Neural cell (in vitro differentiated cells): ENCODE measurements at regions not wholly inside any gene's neighbourhood (a gene's known extent, or its start where the extent isn't known, plus 50 kb on each side); places are given as distances from the start of the nearest gene placed in this dataset.

ENCODE experiments used
- H2AFZ ChIP-seq: fragments of 200-600, 300-800 bp; sonication (generic), shearing (Covaris generic); 2 replicates; pipeline ENCODE4 v1.6.0; 2014; ENCODE audit warnings: low read depth, mild to moderate bottlenecking, antibody characterized with exemption, low read length, moderate library complexity
- H3F3A ChIP-seq: fragments of 200-600 bp; shearing (Covaris generic); 2 replicates; pipeline ENCODE4 v1.6.1; 2016; ENCODE audit warnings: mild to moderate bottlenecking, moderate library complexity, mixed read lengths, antibody characterized with exemption, low read length; ENCODE audit not compliant: insufficient read depth, poor library complexity, severe bottlenecking
- H3K27ac ChIP-seq: fragments of 200-600, 300-800 bp; sonication (generic), shearing (Covaris generic); 2 replicates; pipeline ENCODE4 v1.5.1; 2014; ENCODE audit warnings: mild to moderate bottlenecking, low read length, moderate library complexity
- H3K27me3 ChIP-seq: fragments of 300-800, 200-600 bp; sonication (generic), shearing (Covaris generic); 2 replicates; pipeline ENCODE4 v1.6.0; 2014; ENCODE audit warnings: mild to moderate bottlenecking, low read depth, low read length, moderate library complexity; ENCODE audit not compliant: insufficient read depth
- H3K36me3 ChIP-seq: fragments of 300-800, 200-600 bp; sonication (generic), shearing (Covaris generic); 2 replicates; pipeline ENCODE4 v1.5.1; 2014; ENCODE audit warnings: mild to moderate bottlenecking, antibody characterized with exemption, low read length, moderate library complexity; ENCODE audit not compliant: insufficient read depth
- H3K4me2 ChIP-seq: fragments of 300-800, 200-600 bp; sonication (generic), shearing (Covaris generic); 2 replicates; pipeline ENCODE4 v1.6.0; 2014; ENCODE audit warnings: mild to moderate bottlenecking, low read length
- H3K4me3 ChIP-seq: fragments of 300-800, 200-600 bp; sonication (generic), shearing (Covaris generic); 2 replicates; pipeline ENCODE4 v1.5.1; 2014; ENCODE audit warnings: mild to moderate bottlenecking, low read length, moderate library complexity
- H3K79me2 ChIP-seq: fragments of 200-600 bp; shearing (Covaris generic); replicated peaks from 2 replicates; pipeline ENCODE4 v1.6.0; 2014; ENCODE audit warnings: mild to moderate bottlenecking, low read length, moderate library complexity; ENCODE audit not compliant: insufficient read depth
- H3K9ac ChIP-seq: fragments of 300-800, 200-600 bp; sonication (generic), shearing (Covaris generic); 2 replicates; pipeline ENCODE4 v1.6.1; 2016; ENCODE audit warnings: mild to moderate bottlenecking, low read length, mixed read lengths
- H3K9me2 ChIP-seq: fragments of 200-600 bp; shearing (Covaris generic); 2 replicates; pipeline ENCODE4 v1.6.1; 2016; ENCODE audit warnings: mild to moderate bottlenecking, low read length, mixed read lengths; ENCODE audit not compliant: insufficient read depth
- H3K9me3 ChIP-seq: fragments of 200-600, 300-800 bp; sonication (generic), shearing (Covaris generic); 2 replicates; pipeline ENCODE4 v1.6.1; 2016; ENCODE audit warnings: mild to moderate bottlenecking, mixed run types, low read length, moderate library complexity, mixed read lengths
- H4K20me1 ChIP-seq: fragments of 200-600 bp; shearing (Covaris generic); 2 replicates; pipeline ENCODE4 v1.6.1; 2016; ENCODE audit warnings: mild to moderate bottlenecking, mixed run types; ENCODE audit not compliant: insufficient read depth
- EP300 ChIP-seq: fragments of 450-650 bp; conservative IDR thresholded peaks from 2 replicates; pipeline ENCODE4 v1.6.1; 2014; ENCODE audit warnings: antibody characterized with exemption, mild to moderate bottlenecking, moderate library complexity; ENCODE audit not compliant: poor library complexity, severe bottlenecking
- EZH2 ChIP-seq: fragments of 200-600, 300-800 bp; shearing (Covaris generic), sonication (generic); IDR thresholded peaks from 2 replicates; pipeline ENCODE4 v1.6.1; 2014; ENCODE audit warnings: antibody characterized with exemption, low read length, borderline replicate concordance, mild to moderate bottlenecking; ENCODE audit not compliant: insufficient read depth, poor library complexity, severe bottlenecking
- MXI1 ChIP-seq: fragments of 450-650 bp; conservative IDR thresholded peaks from 2 replicates; pipeline ENCODE4 v1.6.1; 2014; ENCODE audit warnings: antibody characterized with exemption, mild to moderate bottlenecking; ENCODE audit not compliant: poor library complexity, severe bottlenecking
- POLR2AphosphoS5 ChIP-seq: IDR thresholded peaks from 2 replicates; pipeline ENCODE4 v1.6.1; 2012
- RAD21 ChIP-seq: fragments of 450-650 bp; conservative IDR thresholded peaks from 2 replicates; pipeline ENCODE4 v1.6.1; 2014; ENCODE audit warnings: antibody characterized with exemption, mild to moderate bottlenecking, moderate library complexity
- REST ChIP-seq: IDR thresholded peaks from 2 replicates; pipeline ENCODE4 v1.6.1; 2012; ENCODE audit warnings: borderline replicate concordance
- TF ChIP-seq, protein P1 (sequence below): fragments of 450-650 bp; IDR thresholded peaks from 2 replicates; pipeline ENCODE4 v1.5.1; 2014; ENCODE audit warnings: antibody characterized with exemption, mild to moderate bottlenecking, moderate library complexity; ENCODE audit not compliant: poor library complexity, severe bottlenecking

GRCh38 chr4:33339762-33340161 lies 2619.6 kb downstream of the PCDH7 start:
- no peak overlapping the region for H2AFZ ChIP-seq
- peaks cover 3% of the 10 kb centered on the region for H3K9me3 ChIP-seq
- no peaks in the 10 kb centered on the region for H3K9me2 ChIP-seq
- H3K79me2 ChIP-seq = no peaks in the 10 kb centered on the region
- no peaks in the 10 kb centered on the region for H3F3A ChIP-seq
- no peak overlapping the region for H3K4me2 ChIP-seq
- no peaks in the 10 kb centered on the region for H3K27me3 ChIP-seq
- no peak overlapping the region for H3K9ac ChIP-seq
- H3K4me3 ChIP-seq = no peak overlapping the region
- H3K36me3 ChIP-seq = no peaks in the 10 kb centered on the region
- H4K20me1 ChIP-seq = no peaks in the 10 kb centered on the region
- no peak overlapping the region for H3K27ac ChIP-seq
- TF ChIP-seq EP300 = no peak
- TF ChIP-seq RAD21 = no peak
- TF ChIP-seq, protein P1, sequence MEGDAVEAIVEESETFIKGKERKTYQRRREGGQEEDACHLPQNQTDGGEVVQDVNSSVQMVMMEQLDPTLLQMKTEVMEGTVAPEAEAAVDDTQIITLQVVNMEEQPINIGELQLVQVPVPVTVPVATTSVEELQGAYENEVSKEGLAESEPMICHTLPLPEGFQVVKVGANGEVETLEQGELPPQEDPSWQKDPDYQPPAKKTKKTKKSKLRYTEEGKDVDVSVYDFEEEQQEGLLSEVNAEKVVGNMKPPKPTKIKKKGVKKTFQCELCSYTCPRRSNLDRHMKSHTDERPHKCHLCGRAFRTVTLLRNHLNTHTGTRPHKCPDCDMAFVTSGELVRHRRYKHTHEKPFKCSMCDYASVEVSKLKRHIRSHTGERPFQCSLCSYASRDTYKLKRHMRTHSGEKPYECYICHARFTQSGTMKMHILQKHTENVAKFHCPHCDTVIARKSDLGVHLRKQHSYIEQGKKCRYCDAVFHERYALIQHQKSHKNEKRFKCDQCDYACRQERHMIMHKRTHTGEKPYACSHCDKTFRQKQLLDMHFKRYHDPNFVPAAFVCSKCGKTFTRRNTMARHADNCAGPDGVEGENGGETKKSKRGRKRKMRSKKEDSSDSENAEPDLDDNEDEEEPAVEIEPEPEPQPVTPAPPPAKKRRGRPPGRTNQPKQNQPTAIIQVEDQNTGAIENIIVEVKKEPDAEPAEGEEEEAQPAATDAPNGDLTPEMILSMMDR = no peak
- TF ChIP-seq REST = no peak
- TF ChIP-seq MXI1 = no peak
- no peak for TF ChIP-seq EZH2
- no peak for TF ChIP-seq POLR2AphosphoS5

GRCh38 chr4:33340168-33340567 lies 2620.0 kb downstream of the PCDH7 start:
- Histone ChIP-seq H3F3A (no peaks in the 10 kb centered on the region), H3K9me3 (peaks cover 3% of the 10 kb centered on the region)
- no peak for TF ChIP-seq REST
- TF ChIP-seq, protein P1 = no peak
- TF ChIP-seq POLR2AphosphoS5 = no peak
- TF ChIP-seq EZH2 = no peak
- TF ChIP-seq RAD21 = no peak

More at GRCh38 chr4:33340168-33340567, 2620.0 kb downstream of the PCDH7 start:
- Histone ChIP-seq H3K27ac (no peak overlapping the region), H3K4me3 (no peak overlapping the region), H3K79me2 (no peaks in the 10 kb centered on the region), H3K27me3 (no peaks in the 10 kb centered on the region), H4K20me1 (no peaks in the 10 kb centered on the region), H2AFZ (no peak overlapping the region), H3K9ac (no peak overlapping the region), H3K4me2 (no peak overlapping the region), H3K9me2 (no peaks in the 10 kb centered on the region), H3K36me3 (no peaks in the 10 kb centered on the region)
